Gastrocnemius medialis (tissue), 4 donors: ENCODE measurements at regions not wholly inside any gene's neighbourhood (a gene's known extent, or its start where the extent isn't known, plus 50 kb on each side); places are given as distances from the start of the nearest gene placed in this dataset.

Experiments
- POLR2A ChIP-seq, 2 donors: fragments of 450-650 bp; IDR thresholded peaks; one replicate each; pipeline ENCODE4 v1.6.1; 2017; ENCODE audit warnings: antibody characterized with exemption in 2 of 2, mild to moderate bottlenecking in 2 of 2, moderate library complexity in 2 of 2
- TF ChIP-seq, protein P1 (sequence below), 5 experiments: fragments of 450-650 bp in 3 of 5; fragments of 200-600 bp in 2 of 5; sonication (generic) in 2 of 5; IDR thresholded peaks in 4 of 5; conservative IDR thresholded peaks in 1 of 5; 1 replicate in 4 of 5; 2 replicates in 1 of 5; pipeline ENCODE4 v1.5.1; 2016 to 2019; ENCODE audit warnings: antibody characterized with exemption in 5 of 5, mild to moderate bottlenecking in 3 of 5, moderate library complexity in 3 of 5

DNA sequence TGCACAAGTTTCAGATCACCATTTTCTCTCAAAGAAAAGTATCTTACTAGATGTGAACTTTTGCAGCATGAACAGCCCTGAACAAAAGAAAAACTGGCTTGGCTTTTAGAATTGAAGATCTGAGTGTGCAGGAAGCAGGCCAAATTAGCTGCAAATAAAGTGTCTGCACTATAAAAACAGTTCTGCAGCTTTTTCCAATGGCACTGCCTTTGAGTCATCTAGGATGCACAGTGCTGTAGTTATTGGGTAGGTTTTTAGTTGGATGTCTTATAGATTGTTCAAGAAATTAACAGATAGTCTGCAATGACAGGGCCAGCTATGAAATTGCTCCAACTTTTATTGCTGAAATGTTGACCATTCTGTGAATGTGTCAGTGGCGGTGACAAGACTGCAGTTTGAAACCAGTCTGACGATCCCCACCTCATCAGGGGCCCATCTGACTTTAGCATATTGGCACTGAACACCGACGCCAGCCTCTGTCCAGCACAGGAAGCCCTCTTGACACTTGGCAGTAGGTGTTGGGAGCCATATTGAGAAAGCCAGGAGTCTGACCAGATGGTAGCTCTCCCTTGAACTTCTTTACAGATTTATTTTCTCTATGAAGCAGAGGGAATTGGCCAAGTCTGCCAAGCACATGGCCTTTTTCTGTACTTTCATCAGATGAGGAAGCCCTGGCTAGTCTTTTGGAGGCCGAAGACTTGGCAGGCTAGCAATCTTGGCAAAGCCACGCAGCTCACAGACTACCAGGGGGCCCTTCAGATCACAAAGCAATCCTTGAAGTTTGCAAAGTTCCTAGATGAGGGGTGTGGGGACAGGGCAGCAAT, 490.6 kb downstream of the NEBL start:
- TF ChIP-seq, protein P1, sequence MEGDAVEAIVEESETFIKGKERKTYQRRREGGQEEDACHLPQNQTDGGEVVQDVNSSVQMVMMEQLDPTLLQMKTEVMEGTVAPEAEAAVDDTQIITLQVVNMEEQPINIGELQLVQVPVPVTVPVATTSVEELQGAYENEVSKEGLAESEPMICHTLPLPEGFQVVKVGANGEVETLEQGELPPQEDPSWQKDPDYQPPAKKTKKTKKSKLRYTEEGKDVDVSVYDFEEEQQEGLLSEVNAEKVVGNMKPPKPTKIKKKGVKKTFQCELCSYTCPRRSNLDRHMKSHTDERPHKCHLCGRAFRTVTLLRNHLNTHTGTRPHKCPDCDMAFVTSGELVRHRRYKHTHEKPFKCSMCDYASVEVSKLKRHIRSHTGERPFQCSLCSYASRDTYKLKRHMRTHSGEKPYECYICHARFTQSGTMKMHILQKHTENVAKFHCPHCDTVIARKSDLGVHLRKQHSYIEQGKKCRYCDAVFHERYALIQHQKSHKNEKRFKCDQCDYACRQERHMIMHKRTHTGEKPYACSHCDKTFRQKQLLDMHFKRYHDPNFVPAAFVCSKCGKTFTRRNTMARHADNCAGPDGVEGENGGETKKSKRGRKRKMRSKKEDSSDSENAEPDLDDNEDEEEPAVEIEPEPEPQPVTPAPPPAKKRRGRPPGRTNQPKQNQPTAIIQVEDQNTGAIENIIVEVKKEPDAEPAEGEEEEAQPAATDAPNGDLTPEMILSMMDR (IDR thresholded peaks at IDR 0.05 in 4 of 5, conservative IDR thresholded peaks at IDR 0.05 in 1 of 5): no peak
- TF ChIP-seq POLR2A (IDR thresholded peaks at IDR 0.05): no peak
